Stimulated activated CD8-positive, alpha-beta memory T cell treated with anti-CD3 and anti-CD28 coated beads, Interleukin-7, amount 100 ng/mL, for 24 hours (primary cell): ENCODE measurements at regions not wholly inside any gene's neighbourhood (a gene's known extent, or its start where the extent isn't known, plus 50 kb on each side); places are given as distances from the start of the nearest gene placed in this dataset.

Source experiments
- DNase-seq: peaks from one replicate; pipeline ENCODE4 v3.0.0-alpha.2; 2020; ENCODE audit warnings: low read depth

- DNase-seq = no peak
Observed at GRCh38 chr5:173802670-173803165, 85.4 kb upstream of the CPEB4 start.

GRCh38 chr5:173804579-173804978, 83.6 kb upstream of the CPEB4 start:
- no peak for DNase-seq

- no peak for DNase-seq
Observed at GRCh38 chr5:173806270-173807035, 81.7 kb upstream of the CPEB4 start.

- DNase-seq = no peak
Observed at GRCh38 chr5:173807181-173807655, 80.9 kb upstream of the CPEB4 start.

GRCh38 chr5:173808079-173808808, 79.9 kb upstream of the CPEB4 start:
- DNase-seq = no peak

- DNase-seq = no peak
Observed at GRCh38 chr5:173809014-173809413, 79.1 kb upstream of the CPEB4 start.

GRCh38 chr5:173812811-173813550, 75.2 kb upstream of the CPEB4 start:
- no peak for DNase-seq

- DNase-seq = no peak
Observed at GRCh38 chr5:173814053-173814452, 74.1 kb upstream of the CPEB4 start.

- DNase-seq = no peak
Observed at GRCh38 chr5:173815571-173815970, 72.6 kb upstream of the CPEB4 start.

GRCh38 chr5:173816728-173817127, 71.4 kb upstream of the CPEB4 start:
- DNase-seq = no peak

- DNase-seq = no peak
Observed at GRCh38 chr5:173817561-173817960, 70.6 kb upstream of the CPEB4 start.

GRCh38 chr5:173819521-173819920, 68.6 kb upstream of the CPEB4 start:
- no peak for DNase-seq

- DNase-seq = no peak
Observed at GRCh38 chr5:173823274-173823644, 64.9 kb upstream of the CPEB4 start.

GRCh38 chr5:173823721-173824567, 64.2 kb upstream of the CPEB4 start:
- DNase-seq = no peak

GRCh38 chr5:173825215-173825865, 62.8 kb upstream of the CPEB4 start:
- no peak for DNase-seq

- DNase-seq = no peak
Observed at GRCh38 chr5:173826086-173826427, 62.1 kb upstream of the CPEB4 start.

GRCh38 chr5:173826428-173827350, 61.5 kb upstream of the CPEB4 start:
- no peak for DNase-seq

GRCh38 chr5:173828952-173829351, 59.2 kb upstream of the CPEB4 start:
- DNase-seq = no peak

- DNase-seq = no peak
Observed at GRCh38 chr5:173829826-173830225, 58.3 kb upstream of the CPEB4 start.

- DNase-seq = no peak
Observed at GRCh38 chr5:173830421-173830820, 57.7 kb upstream of the CPEB4 start.
